Gastroesophageal sphincter (tissue), 4 donors: ENCODE measurements at regions not wholly inside any gene's neighbourhood (a gene's known extent, or its start where the extent isn't known, plus 50 kb on each side); places are given as distances from the start of the nearest gene placed in this dataset.

Source experiments
- ATAC-seq: fragments of 150-250 bp; one replicate; pipeline ENCODE4 v1.9.1; 2016; ENCODE audit warnings: mild to moderate bottlenecking, moderate library complexity
- H3K27ac ChIP-seq, 4 donors: fragments of 200-600 bp; sonication (generic) in 3 of 4; 1 replicate in 3 of 4; 2 replicates in 1 of 4; pipeline ENCODE4 v1.5.1; 2016 to 2019
- H3K27me3 ChIP-seq: fragments of 200-600 bp; sonication (generic); one replicate; pipeline ENCODE4 v1.5.1; 2019
- H3K36me3 ChIP-seq, 2 donors: fragments of 200-600 bp; sonication (generic); one replicate each; pipeline ENCODE4 v1.5.1; 2019; ENCODE audit warnings: control low read depth in 1 of 2
- H3K4me1 ChIP-seq, 3 donors: fragments of 200-600 bp; sonication (generic); 1 replicate in 2 of 3; 2 replicates in 1 of 3; pipeline ENCODE4 v1.5.1; 2016 to 2019; ENCODE audit warnings: control low read depth in 2 of 3
- H3K4me3 ChIP-seq, 2 donors: fragments of 200-600 bp; sonication (generic); one replicate each; pipeline ENCODE4 v1.5.1; 2019; ENCODE audit warnings: mild to moderate bottlenecking in 1 of 2, moderate library complexity in 1 of 2
- H3K9me3 ChIP-seq, 3 donors: fragments of 200-600 bp; sonication (generic); one replicate each; pipeline ENCODE4 v1.5.1; 2017 to 2019; ENCODE audit warnings: control low read depth in 2 of 3
- EP300 ChIP-seq: sonication (generic); formaldehyde crosslinking; IDR thresholded peaks from one replicate; pipeline ENCODE4 v1.6.1; 2017; ENCODE audit warnings: antibody characterized with exemption, mild to moderate bottlenecking
- POLR2A ChIP-seq, 2 donors: fragments of 450-650 bp; IDR thresholded peaks; one replicate each; pipeline ENCODE4 v1.6.1; 2017; ENCODE audit warnings: antibody characterized with exemption in 2 of 2, mild to moderate bottlenecking in 2 of 2, moderate library complexity in 1 of 2
- POLR2AphosphoS5 ChIP-seq: sonication (generic); formaldehyde crosslinking; IDR thresholded peaks from one replicate; pipeline ENCODE4 v1.6.1; 2017; ENCODE audit warnings: antibody characterized with exemption
- WGBS, 2 donors: methylation state at CpG; one replicate each; pipeline ENCODE4 v1.1.5; 2018; ENCODE audit warnings: low coverage in 1 of 2; 5-methylcytosine and 5-hydroxymethylcytosine counted together
- TF ChIP-seq, protein P1 (sequence below), 4 experiments: fragments of 200-600 bp in 2 of 4; fragments of 450-650 bp in 2 of 4; sonication (generic) in 1 of 4; IDR thresholded peaks; one replicate each; pipeline ENCODE4 v1.5.1; 2017 to 2019; ENCODE audit warnings: antibody characterized with exemption in 4 of 4, mild to moderate bottlenecking in 2 of 4, moderate library complexity in 2 of 4

DNA sequence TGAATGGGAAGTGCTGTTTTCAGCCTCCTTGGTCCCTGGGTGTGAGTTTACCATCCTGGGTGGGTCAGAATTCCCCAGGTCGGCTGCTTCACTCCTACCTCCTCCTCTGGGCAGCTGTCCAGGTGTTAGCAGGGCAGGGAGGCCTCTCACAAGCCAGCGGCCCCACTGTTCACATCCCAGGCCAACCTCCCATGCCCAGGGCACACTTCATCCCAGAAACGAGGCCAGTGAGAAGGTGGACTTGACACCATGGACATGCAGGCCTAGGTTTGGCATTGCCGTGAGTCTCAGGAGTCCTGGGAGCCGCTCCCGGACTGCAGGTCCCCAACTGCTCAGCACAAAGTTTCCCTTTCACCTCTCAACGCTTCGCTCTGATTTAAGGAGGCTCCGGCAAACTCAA is 229.6 kb upstream of the IRX2 start:
- Histone ChIP-seq H3K27ac (no peak overlapping the region), H3K4me3 (no peak overlapping the region), H3K36me3 (no peaks in the 10 kb centered on the region), H3K27me3 (no peaks in the 10 kb centered on the region), H3K4me1 (no peaks in the 10 kb centered on the region), H3K9me3 (peaks cover 0 to 16% (median 0%) of the 10 kb centered on the region in 3 donors)
- no peak for TF ChIP-seq POLR2AphosphoS5
- no peak for TF ChIP-seq POLR2A (IDR thresholded peaks at IDR 0.05)
- TF ChIP-seq, protein P1, sequence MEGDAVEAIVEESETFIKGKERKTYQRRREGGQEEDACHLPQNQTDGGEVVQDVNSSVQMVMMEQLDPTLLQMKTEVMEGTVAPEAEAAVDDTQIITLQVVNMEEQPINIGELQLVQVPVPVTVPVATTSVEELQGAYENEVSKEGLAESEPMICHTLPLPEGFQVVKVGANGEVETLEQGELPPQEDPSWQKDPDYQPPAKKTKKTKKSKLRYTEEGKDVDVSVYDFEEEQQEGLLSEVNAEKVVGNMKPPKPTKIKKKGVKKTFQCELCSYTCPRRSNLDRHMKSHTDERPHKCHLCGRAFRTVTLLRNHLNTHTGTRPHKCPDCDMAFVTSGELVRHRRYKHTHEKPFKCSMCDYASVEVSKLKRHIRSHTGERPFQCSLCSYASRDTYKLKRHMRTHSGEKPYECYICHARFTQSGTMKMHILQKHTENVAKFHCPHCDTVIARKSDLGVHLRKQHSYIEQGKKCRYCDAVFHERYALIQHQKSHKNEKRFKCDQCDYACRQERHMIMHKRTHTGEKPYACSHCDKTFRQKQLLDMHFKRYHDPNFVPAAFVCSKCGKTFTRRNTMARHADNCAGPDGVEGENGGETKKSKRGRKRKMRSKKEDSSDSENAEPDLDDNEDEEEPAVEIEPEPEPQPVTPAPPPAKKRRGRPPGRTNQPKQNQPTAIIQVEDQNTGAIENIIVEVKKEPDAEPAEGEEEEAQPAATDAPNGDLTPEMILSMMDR (IDR thresholded peaks at IDR 0.05): no peak
- TF ChIP-seq EP300: no peak
- 68% methylated on average over 7 of the region's 9 CpGs; no CpG with 5 or more reads in 1 of the 2 donors for WGBS, 2 donors
- ATAC-seq: no peak

DNA sequence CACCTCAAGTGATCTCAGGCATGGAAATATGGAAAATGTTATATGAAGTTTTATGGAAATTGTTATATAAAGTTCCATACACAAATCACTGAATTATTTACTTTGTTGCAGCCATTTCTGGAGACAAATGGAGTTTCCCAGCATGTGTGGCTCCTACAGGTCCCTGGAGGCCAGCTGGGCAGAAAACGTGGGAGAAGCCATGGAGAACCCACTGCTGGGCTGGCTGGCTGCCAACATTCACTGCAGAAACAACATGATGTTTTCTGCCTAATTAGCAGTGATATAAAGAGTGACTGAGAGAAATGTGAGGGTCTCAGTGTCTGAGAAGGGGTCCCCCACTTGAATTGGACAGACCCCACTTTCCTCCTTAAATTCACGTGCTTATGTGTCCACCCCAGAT is 208.8 kb upstream of the IRX2 start:
- Histone ChIP-seq H3K9me3 (peaks cover 0 to 17% (median 0%) of the 10 kb centered on the region in 3 donors), H3K27ac (no peak overlapping the region), H3K36me3 (no peaks in the 10 kb centered on the region), H3K4me3 (no peak overlapping the region), H3K27me3 (no peaks in the 10 kb centered on the region), H3K4me1 (no peaks in the 10 kb centered on the region)
- WGBS, 2 donors: 33 to 38% methylated on average over 2 of the region's 2 CpGs
- no peak for ATAC-seq
- TF ChIP-seq POLR2AphosphoS5 (no peak), EP300 (no peak)

DNA sequence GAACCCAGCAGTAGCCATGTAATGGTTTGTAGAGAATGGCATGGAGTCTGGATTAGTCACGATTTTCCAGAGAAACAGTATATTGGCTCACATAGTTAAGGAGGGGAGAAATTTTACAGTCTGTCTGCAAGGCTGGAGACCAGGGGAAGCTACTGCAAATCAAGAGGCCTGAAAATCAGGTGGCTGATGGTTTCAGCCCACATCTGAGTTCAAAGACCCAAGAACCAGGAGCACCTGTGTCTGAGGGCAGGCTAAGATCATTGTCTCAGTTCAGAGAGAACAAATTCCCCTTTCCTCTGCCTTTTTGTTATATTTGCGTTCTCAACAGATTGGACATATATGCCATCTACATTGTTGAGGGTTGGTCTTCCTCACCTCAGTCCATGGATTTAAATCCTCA is 207.5 kb upstream of the IRX2 start:
- no peaks in the 10 kb centered on the region for H3K36me3 ChIP-seq
- no peaks in the 10 kb centered on the region for H3K4me1 ChIP-seq
- H3K27ac ChIP-seq: no peak overlapping the region
- no peak for ATAC-seq
- WGBS, 2 donors: 67 to 83% methylated on average over 2 of the region's 2 CpGs
- no peaks in the 10 kb centered on the region for H3K27me3 ChIP-seq
- H3K4me3 ChIP-seq: no peak overlapping the region
- H3K9me3 ChIP-seq: peaks cover 0 to 17% (median 0%) of the 10 kb centered on the region in 3 donors
- TF ChIP-seq POLR2AphosphoS5 (no peak), POLR2A (IDR thresholded peaks at IDR 0.05) (no peak), EP300 (no peak)
- TF ChIP-seq, protein P1 (IDR thresholded peaks at IDR 0.05): no peak

DNA sequence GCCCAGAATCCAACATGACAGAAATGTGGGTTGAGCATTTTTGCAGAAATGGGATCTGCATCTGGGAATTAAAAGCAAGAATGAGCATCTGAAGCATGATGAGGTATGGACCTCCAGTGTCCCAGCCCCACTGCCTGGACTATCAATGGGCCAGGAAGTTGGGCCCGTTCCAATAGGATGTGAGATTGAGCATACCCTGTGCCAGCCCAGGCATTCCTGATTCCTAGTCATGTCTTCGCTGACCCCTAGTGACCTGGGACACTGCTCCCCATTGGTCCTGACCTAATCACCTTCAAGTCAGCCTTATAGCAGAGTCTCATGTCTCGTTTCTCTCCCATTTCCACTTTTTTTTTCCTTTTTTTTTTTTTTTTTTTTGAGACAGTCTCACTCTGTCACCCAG is 197.4 kb upstream of the IRX2 start:
- TF ChIP-seq, protein P1 (IDR thresholded peaks at IDR 0.05): no peak
- TF ChIP-seq EP300: no peak
- no peak for TF ChIP-seq POLR2AphosphoS5
- no peak for TF ChIP-seq POLR2A (IDR thresholded peaks at IDR 0.05)
- WGBS, 2 donors: 58 to 70% methylated on average over 2 to 3 of the region's 3 CpGs
- no peaks in the 10 kb centered on the region for H3K27me3 ChIP-seq
- H3K27ac ChIP-seq: no peak overlapping the region
- ATAC-seq: no peak
- H3K9me3 ChIP-seq: no peaks in the 10 kb centered on the region
- no peaks in the 10 kb centered on the region for H3K4me1 ChIP-seq
- no peak overlapping the region for H3K4me3 ChIP-seq
- H3K36me3 ChIP-seq: no peaks in the 10 kb centered on the region

DNA sequence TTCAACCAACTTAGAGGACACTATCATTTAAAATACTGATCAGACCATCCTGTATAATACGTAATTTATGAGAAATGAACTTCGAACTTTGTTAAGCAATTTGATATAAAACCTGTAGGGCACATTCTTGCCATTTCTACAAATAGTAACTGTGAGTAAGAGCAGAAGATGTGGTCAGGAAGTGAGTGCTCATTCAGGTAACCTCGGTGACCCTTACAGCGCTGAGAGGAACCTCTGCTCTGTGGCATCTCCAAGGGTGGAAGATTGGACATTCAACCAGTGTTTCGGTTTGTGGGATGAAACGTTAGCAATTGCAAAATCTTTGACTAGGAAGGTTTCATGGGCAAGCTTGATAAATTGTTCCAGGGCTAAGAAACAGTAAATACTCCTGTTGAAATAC is 194.8 kb upstream of the IRX2 start:
- 75 to 82% methylated on average over 5 to 6 of the region's 6 CpGs for WGBS, 2 donors
- no peaks in the 10 kb centered on the region for H3K36me3 ChIP-seq
- no peaks in the 10 kb centered on the region for H3K27me3 ChIP-seq
- H3K27ac ChIP-seq: no peak overlapping the region
- no peak for ATAC-seq
- H3K4me3 ChIP-seq: no peak overlapping the region
- H3K4me1 ChIP-seq: no peaks in the 10 kb centered on the region
- TF ChIP-seq EP300: no peak
- TF ChIP-seq POLR2A (IDR thresholded peaks at IDR 0.05): no peak
- no peak for TF ChIP-seq POLR2AphosphoS5
- TF ChIP-seq, protein P1 (IDR thresholded peaks at IDR 0.05): no peak
- H3K9me3 ChIP-seq: peaks cover 0 to 17% (median 0%) of the 10 kb centered on the region in 3 donors
